ENCODE measurements at regions not wholly inside any gene's neighbourhood (a gene's known extent, or its start where the extent isn't known, plus 50 kb on each side); places are given as distances from the start of the nearest gene placed in this dataset.

GRCh38 chr3:161444694-161445077 is 51.9 kb upstream of the OTOL1 start:
- DNase-seq, result no peak

- DNase-seq, result no peak
Observed at GRCh38 chr3:161443921-161444693, 52.5 kb upstream of the OTOL1 start.

- peak in 1 of 2 experiments; percentile 24 for DNase-seq
Observed at GRCh38 chr3:161430307-161430706, 59.0 kb upstream of the SPTSSB start.

GRCh38 chr3:161427347-161427746 is 56.0 kb upstream of the SPTSSB start:
- DNase-seq, result no peak

- no peak for DNase-seq
Observed at GRCh38 chr3:161426758-161427157, 55.4 kb upstream of the SPTSSB start.

- peak; percentile 30 to 71 for DNase-seq
Observed at GRCh38 chr3:161423911-161424522, 52.7 kb upstream of the SPTSSB start.

- DNase-seq, result no peak
Observed at GRCh38 chr3:161422171-161422700, 50.9 kb upstream of the SPTSSB start.
